ENCODE measurements at regions not wholly inside any gene's neighbourhood (a gene's known extent, or its start where the extent isn't known, plus 50 kb on each side); places are given as distances from the start of the nearest gene placed in this dataset.

- TF ChIP-seq CTCF (IDR thresholded peaks at IDR 0.05) = no peak
- Histone ChIP-seq H3K4me3 (no peak overlapping the region), H3K4me1 (peaks cover 0 to 5% of the 10 kb centered on the region in 2 donors), H3K27ac (no peak overlapping the region), H3K9me3 (no peaks in the 10 kb centered on the region), H3K36me3 (no peaks in the 10 kb centered on the region), H3K27me3 (no peaks in the 10 kb centered on the region)
- no peak for DNase-seq (ENCODE audit: low spot score)
Measured at GRCh38 chr5:15014809-15015208, 143.2 kb upstream of the ANKH start.

- Histone ChIP-seq H3K27ac (no peak overlapping the region), H3K4me3 (no peak overlapping the region), H3K36me3 (no peaks in the 10 kb centered on the region), H3K9me3 (no peaks in the 10 kb centered on the region), H3K4me1 (peaks cover 0 to 14% of the 10 kb centered on the region in 2 donors), H3K27me3 (no peaks in the 10 kb centered on the region)
- DNase-seq (ENCODE audit: low spot score) = no peak
- peak; percentile 23 to 76 for TF ChIP-seq CTCF (IDR thresholded peaks at IDR 0.05)
Measured at GRCh38 chr5:15013654-15014463, 142.3 kb upstream of the ANKH start.

GRCh38 chr5:15012061-15012460 is 140.5 kb upstream of the ANKH start:
- TF ChIP-seq CTCF (IDR thresholded peaks at IDR 0.05) = no peak
- no peaks in the 10 kb centered on the region for H3K9me3 ChIP-seq
- DNase-seq (ENCODE audit: low spot score) = no peak
- peaks cover 0 to 26% of the 10 kb centered on the region in 2 donors for H3K4me1 ChIP-seq
- H3K27me3 ChIP-seq = no peaks in the 10 kb centered on the region
- H3K27ac ChIP-seq = no peak overlapping the region
- no peaks in the 10 kb centered on the region for H3K36me3 ChIP-seq
- H3K4me3 ChIP-seq = no peak overlapping the region

- Histone ChIP-seq H3K4me3 (no peak overlapping the region), H3K9me3 (no peaks in the 10 kb centered on the region), H3K27me3 (no peaks in the 10 kb centered on the region), H3K4me1 (peaks cover 0 to 26% of the 10 kb centered on the region in 2 donors), H3K36me3 (no peaks in the 10 kb centered on the region), H3K27ac (no peak overlapping the region)
- no peak for DNase-seq (ENCODE audit: low spot score)
- TF ChIP-seq CTCF (IDR thresholded peaks at IDR 0.05) = no peak
Measured at GRCh38 chr5:15010936-15011335, 139.4 kb upstream of the ANKH start.

GRCh38 chr5:15009420-15009819 is 137.8 kb upstream of the ANKH start:
- no peaks in the 10 kb centered on the region for H3K27me3 ChIP-seq
- peak overlapping the region in 1 of 2 donors; percentile 61 for H3K27ac ChIP-seq
- peaks cover 0 to 26% of the 10 kb centered on the region in 2 donors for H3K4me1 ChIP-seq
- H3K9me3 ChIP-seq = no peaks in the 10 kb centered on the region
- H3K4me3 ChIP-seq = no peak overlapping the region
- H3K36me3 ChIP-seq = no peaks in the 10 kb centered on the region
- no peak for TF ChIP-seq CTCF (IDR thresholded peaks at IDR 0.05)
- DNase-seq (ENCODE audit: low spot score) = no peak

- H3K9me3 ChIP-seq = no peaks in the 10 kb centered on the region
- no peak overlapping the region for H3K4me3 ChIP-seq
- no peaks in the 10 kb centered on the region for H3K36me3 ChIP-seq
- no peak for TF ChIP-seq CTCF (IDR thresholded peaks at IDR 0.05)
- no peak for DNase-seq (ENCODE audit: low spot score)
- H3K27me3 ChIP-seq = no peaks in the 10 kb centered on the region
- peak overlapping the region; percentile 61 to 78 for H3K27ac ChIP-seq
- H3K4me1 ChIP-seq = peaks cover 0 to 28% of the 10 kb centered on the region in 2 donors
Measured at GRCh38 chr5:15008921-15009320, 137.3 kb upstream of the ANKH start.

Measured in right atrium auricular region (tissue), 2 donors.